TTC549 (cell line): ENCODE measurements at regions not wholly inside any gene's neighbourhood (a gene's known extent, or its start where the extent isn't known, plus 50 kb on each side); places are given as distances from the start of the nearest gene placed in this dataset.

ENCODE experiments used
- FAIRE-seq: peaks from 2 replicates; lab custom pipeline; 2012; peaks lifted over from hg19 to GRCh38; lab: Jason Lieb, UNC

GRCh38 chr12:71009430-71010142 lies 89.0 kb upstream of the PTPRR start:
- FAIRE-seq = no peak

- FAIRE-seq = no peak
Measured at GRCh38 chr12:71008616-71009015, 88.1 kb upstream of the PTPRR start.

- no peak for FAIRE-seq
Measured at GRCh38 chr12:71007781-71008404, 87.4 kb upstream of the PTPRR start.

GRCh38 chr12:71007020-71007419 lies 86.5 kb upstream of the PTPRR start:
- no peak for FAIRE-seq

- no peak for FAIRE-seq
Measured at GRCh38 chr12:71005166-71005565, 84.6 kb upstream of the PTPRR start.

GRCh38 chr12:71004578-71004977 lies 84.0 kb upstream of the PTPRR start:
- FAIRE-seq = no peak

- FAIRE-seq = no peak
Measured at GRCh38 chr12:71000748-71001147, 80.2 kb upstream of the PTPRR start.

GRCh38 chr12:71000255-71000654 lies 79.7 kb upstream of the PTPRR start:
- FAIRE-seq = no peak

- no peak for FAIRE-seq
Measured at GRCh38 chr12:70994217-70994788, 73.8 kb upstream of the PTPRR start.

GRCh38 chr12:70989232-70989631 lies 68.7 kb upstream of the PTPRR start:
- no peak for FAIRE-seq

- FAIRE-seq = no peak
Measured at GRCh38 chr12:70985850-70986249, 65.3 kb upstream of the PTPRR start.

- no peak for FAIRE-seq
Measured at GRCh38 chr12:70983692-70984091, 63.2 kb upstream of the PTPRR start.

GRCh38 chr12:70982991-70983390 lies 62.5 kb upstream of the PTPRR start:
- FAIRE-seq = peak; percentile 5

GRCh38 chr12:70982286-70982685 lies 61.7 kb upstream of the PTPRR start:
- no peak for FAIRE-seq

- FAIRE-seq = no peak
Measured at GRCh38 chr12:70971001-70971794, 50.7 kb upstream of the PTPRR start.
